DND-41 (cell line): ENCODE measurements at regions not wholly inside any gene's neighbourhood (a gene's known extent, or its start where the extent isn't known, plus 50 kb on each side); places are given as distances from the start of the nearest gene placed in this dataset.

ENCODE experiments used
- CTCF ChIP-seq: IDR thresholded peaks from 2 replicates; pipeline ENCODE4 v1.5.1; 2012; ENCODE audit warnings: borderline replicate concordance, low read length, moderate library complexity, mild to moderate bottlenecking; ENCODE audit not compliant: poor library complexity, severe bottlenecking; ENCODE audit errors: extremely low read depth
- EZH2 ChIP-seq: IDR thresholded peaks from 3 replicates; pipeline ENCODE4 v1.6.1; 2012; ENCODE audit warnings: borderline replicate concordance, low read depth, mild to moderate bottlenecking, moderate library complexity, low read length, inconsistent platforms; ENCODE audit not compliant: severe bottlenecking

DNA sequence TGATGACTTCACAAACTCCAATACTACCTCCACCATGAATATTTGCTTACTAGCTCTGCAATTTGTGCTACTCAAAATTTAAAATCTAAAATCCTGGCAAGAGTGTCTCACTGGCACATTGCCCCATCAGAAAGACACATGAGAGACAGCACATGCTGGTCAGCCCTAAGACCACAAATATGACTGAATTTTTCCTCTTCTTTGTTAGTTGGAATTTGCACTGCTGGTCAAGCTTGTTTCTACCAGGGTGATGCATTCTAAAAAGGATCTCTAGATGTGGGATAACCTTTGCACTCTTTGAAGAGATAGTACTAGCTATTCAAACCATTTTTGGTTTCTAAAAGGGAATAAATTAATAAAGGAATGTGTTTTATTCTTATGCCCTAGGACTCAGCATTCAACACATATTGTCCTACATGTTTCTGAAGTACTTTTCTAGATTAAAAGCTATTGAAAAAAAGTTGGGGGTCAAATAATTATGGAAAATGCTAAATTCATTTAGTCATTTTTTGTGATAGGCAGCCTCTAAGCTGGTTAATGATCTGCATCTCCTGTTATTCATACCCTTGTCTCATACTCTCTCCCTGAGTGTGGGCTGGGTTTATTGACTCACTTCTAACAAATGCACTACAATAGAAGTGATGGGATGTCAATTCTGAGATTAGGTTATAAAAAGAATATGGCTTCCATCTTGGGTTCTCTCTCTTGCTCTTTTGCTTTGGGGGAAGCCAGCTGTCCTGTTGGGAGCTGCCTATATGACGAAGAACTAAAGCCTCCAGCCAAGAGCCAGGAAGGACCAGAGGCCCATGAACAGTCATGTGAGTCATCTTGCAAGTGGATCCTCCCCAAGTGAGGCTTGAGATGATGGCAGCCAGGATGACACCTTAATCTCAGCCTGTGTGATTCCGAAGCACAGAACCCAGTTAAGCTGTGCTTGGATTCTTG, 211.5 kb upstream of the CRY1 start:
- TF ChIP-seq CTCF, result no peak
- no peak for TF ChIP-seq EZH2
